UCSD-AML1 (cell line): ENCODE measurements at regions not wholly inside any gene's neighbourhood (a gene's known extent, or its start where the extent isn't known, plus 50 kb on each side); places are given as distances from the start of the nearest gene placed in this dataset.

Experiments used
- DNase-seq: peaks from one replicate; lab custom pipeline; 2025; ENCODE audit not compliant: unreplicated experiment; lab: John Stamatoyannopoulos, UW

DNA sequence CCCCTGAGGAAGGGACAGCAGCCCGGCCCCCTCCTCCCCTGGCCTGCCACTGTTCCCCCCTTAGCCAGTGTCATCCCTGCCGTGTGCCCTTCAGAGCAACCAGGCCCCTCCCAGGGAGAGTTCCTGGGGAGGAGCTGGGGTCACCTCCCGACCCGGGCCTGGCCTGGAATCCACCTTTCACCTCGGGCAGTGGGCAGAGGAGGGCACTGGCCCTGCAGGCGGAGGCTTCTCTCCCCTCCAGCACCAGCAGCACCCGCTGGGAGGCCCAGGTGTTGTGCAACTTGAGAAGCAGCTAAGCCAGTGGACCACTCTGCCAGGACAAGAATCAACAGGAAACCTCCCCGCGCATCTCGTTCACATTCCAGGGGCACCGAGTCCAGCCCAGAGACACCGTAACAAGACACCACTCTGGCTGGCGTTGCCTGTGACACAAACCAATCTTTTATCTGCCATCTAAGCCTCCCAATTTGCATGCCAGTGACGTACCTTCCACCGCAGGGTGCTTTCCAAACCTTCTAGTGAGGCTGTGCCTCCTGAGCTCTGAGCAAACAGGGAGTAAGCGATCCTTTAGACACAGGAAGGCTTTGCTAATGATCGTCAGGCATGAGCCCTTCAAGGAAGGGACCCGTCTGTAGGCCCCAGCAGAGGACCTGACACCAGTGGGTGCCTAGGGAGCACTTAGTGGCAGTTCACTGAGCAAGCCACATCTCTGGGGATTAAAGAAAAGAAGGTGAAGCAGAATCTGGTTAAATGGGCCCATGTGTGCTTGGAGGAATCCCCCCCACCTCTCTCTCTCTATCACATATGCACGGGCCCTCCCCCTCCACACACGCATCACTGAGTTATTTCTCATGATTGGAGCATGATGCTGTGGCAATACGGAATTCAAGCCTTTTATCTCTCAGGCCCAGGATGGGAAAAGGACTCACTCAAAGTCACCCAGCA lies 98.9 kb upstream of the TLE3 start:
- no peak for DNase-seq

GRCh38 chr15:70195587-70196305 lies 98.0 kb upstream of the TLE3 start:
- DNase-seq, result no peak

GRCh38 chr15:70195171-70195570 lies 97.5 kb upstream of the TLE3 start:
- DNase-seq, result no peak

DNA sequence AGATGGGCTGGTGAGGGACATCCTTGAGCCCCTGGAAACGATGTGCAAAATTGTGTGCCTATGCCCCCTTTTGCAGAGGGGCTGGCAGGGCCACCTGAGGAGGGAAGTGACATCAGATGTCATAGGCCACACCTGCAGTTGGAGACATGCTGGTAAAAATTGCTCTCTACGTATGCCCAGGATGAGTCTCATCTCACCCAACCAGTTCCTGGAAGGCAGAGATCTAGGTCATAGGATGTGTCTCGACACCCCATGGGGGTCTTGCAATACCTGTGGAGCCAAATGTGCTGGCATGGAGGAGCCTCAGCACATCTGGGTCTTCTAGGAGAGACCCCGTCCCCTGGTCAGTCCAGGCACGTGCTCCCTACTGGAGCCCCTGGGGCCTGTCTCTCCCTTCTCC lies 96.5 kb upstream of the TLE3 start:
- DNase-seq, result no peak

DNA sequence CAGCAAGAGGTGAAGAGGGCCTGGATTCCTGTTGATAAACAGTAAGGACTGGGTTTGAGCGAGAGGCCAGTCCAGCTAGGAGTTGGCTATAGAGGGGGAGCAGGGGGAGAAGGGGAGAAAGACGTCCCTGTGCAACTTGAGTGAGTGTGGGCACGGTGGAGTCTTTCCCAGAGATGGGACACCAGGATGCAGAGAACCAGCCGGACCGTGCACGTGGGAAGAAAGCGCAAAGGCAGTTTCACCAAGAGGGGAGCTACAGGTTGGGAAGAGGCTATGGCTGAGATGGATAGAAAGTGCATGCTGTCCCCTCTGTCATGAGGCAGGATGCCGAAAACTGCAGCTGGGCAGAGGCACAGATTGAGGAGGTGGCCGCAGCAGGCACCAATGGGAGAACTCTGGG lies 96.0 kb upstream of the TLE3 start:
- no peak for DNase-seq

DNA sequence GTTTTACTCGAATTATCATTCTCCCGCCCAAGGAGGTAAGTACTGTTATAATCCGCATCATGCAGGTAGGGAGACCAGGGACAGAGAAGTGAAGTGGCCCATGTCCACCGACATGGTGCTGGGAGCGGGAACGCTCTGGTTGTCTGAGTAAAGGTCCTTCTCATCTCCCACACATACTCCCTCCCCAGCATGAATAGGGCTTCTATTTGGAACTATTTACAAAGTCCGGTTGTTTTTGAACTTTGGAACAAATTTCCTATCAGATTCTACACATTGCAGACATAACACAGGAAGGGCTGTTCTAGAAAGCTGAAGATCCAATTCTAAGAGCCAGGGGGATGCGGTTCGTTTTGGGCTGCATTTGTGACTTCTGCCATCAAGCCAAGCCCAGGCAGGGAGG lies 94.8 kb upstream of the TLE3 start:
- no peak for DNase-seq

DNA sequence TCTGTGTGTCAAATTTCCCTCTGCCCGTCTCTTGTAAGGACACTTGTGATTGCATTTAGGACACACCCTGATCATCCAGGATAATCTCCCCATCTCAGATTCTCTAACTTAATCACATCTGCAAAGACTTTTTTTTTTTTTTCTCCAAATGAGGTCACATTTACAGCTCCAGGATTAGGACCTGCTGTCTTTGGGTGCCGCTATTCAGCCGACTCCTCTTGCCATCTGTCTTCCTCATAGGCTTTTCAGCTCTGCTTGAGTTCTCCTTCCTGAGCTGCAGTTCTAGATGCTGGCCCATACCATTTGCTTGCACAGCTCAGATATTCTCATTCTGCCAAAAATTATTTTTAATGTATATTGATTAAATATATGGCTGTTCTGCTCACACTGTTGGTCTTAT lies 94.3 kb upstream of the TLE3 start:
- DNase-seq, result no peak

DNA sequence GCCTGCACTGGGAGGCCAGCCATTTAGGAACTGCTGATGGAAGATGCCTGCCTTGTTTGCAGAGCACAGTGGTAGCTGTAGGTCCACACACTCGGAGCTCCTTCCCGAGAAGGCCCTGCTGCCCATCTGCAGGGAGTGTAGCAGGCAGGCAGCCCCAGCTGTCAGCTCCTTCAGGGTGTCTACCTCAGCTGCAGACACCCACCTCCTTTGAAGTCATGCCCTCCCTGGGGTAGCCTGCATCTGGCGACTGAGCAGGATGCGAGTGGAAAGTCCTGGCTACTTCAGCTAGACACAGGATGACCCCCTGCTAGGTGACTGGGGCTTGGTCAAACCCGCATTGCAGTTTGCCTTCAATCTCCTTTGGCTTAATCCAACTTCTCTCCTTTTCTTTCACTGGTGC lies 93.2 kb upstream of the TLE3 start:
- DNase-seq, result no peak

DNA sequence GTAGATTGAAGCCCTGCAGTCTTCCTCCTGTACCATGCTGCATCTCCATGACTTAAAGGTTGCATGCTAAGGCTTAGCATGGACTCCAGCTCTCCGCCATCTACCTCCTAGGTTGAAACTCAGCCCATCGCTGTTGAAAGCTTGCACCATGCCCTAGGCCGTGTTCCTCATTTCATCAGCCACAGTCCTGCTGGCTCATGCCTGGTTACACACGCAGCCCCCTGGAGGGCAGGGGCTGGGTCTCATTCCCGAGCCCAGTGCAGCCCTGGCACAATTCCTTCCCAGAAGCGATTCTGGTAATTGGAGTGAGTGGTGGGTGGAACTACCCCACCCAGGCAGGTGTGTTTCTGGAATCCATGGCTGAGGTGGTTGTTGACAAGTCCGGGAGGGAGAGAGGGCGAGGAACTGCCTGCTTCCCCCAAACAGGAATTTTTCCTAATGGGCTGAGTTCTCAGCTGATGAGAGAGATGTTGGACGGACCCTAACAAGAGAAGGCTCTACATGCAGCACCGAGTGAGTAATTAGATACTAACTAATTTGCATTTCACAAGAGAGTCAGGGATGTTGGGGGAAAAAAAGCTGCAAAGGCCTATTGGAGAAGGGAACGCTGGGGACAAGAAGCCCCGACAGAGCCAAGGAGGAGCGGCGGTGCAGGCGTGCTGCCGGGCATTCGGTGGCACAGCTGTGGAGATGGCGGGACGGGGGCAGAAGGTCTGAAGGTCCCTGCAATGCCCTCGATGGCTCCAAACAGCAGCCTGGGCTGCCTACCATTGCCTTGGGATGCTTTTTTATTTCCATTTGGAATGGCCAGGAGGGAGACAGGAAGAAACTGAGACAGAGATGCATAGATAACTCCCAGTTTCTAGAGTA lies 92.3 kb upstream of the TLE3 start:
- no peak for DNase-seq

- DNase-seq, result no peak
These were observed 90.6 kb upstream of the TLE3 start for GRCh38 chr15:70188286-70188685.

GRCh38 chr15:70187331-70187730 lies 89.6 kb upstream of the TLE3 start:
- no peak for DNase-seq

- DNase-seq, result no peak
These were observed 88.4 kb upstream of the TLE3 start for GRCh38 chr15:70186152-70186551.

DNA sequence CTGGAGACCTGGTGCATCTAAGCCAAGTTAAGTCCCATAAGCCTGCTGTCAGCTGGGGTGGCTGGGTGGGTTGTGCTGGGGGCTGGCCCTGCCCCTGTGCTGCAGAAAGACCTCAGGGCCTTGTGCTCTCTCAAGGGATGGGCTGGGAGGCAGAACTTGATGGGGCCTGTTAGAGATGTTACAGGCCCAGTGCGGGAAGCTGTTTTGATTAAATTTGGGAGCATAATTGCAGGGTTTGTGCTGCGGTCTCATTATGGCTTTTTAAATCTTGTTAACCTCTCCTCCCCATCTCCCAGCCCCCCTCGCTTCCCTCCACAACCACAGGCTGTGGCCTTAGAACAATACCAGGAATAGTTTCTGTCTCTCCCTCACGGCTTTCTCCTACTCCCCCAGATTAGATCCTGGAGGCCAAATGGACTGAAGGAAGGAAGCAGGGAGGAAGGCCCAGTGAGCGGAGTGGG lies 87.6 kb upstream of the TLE3 start:
- DNase-seq, result peak; percentile 33

- peak; percentile 27 for DNase-seq
These were observed 85.4 kb upstream of the TLE3 start for GRCh38 chr15:70182858-70183695.

DNA sequence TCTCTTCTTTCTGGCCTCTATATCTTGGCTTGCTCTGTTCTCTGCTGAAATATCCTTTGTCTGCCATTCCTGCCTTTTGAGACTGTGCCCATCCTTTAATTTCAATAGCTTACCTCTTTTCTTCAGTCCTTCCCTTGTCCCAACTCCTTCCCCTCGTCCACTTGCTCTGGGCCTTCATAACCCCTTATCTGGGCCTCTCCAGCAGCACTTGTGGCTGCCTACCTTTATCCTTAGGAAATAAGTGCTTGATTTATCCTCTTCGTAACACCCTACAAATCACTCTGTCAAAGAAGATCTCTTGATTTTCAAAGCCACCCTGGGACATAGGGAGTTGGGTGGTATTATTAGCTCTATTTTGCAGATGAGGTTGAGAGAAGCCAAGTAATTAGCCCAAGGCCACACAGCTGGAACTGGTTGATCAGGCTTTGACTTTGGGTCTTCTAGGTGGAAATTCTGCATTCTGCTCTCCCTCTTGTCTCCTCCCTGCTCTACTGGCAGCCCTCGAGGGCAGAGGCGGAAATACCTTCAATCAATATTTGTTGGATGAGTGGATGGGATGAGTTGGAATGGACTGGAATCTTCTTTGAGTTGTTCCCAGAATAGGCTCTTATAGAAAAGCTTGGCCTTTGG lies 84.0 kb upstream of the TLE3 start:
- no peak for DNase-seq

DNA sequence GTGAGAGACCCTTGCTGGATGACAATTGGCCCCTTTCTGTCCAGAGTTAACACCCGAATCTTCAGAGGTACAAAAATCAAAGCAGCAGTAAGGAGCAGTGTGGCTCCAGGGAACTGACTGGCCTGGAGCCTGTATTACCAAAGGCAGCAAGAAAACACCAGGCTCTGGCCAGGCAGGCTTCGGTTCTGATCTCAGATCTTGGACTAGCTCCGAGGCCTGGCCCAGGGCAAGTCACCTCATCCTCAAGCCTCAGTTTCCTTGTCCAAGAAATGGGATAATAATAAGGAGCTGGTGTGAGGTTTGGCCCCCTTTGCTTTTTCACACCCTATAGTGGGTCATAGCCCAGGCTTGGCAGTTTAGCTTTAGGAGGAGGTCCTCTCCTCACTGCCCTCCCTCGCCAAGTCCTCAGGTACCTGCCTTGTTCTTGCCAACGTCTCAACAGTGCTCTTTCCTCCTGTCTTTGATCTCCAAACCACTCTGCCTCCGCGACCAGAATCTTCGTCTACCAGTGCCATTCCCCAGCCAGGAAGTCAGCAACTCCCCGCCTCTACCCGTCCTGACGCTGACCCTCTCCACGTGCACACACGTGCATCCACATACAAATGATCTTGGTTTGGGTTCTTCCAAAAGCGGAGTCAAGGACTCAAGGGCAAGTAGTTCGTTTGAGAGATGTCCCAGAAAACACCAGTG lies 82.6 kb upstream of the TLE3 start:
- DNase-seq, result no peak

- no peak for DNase-seq
These were observed 81.7 kb upstream of the TLE3 start for GRCh38 chr15:70179309-70179892.

DNA sequence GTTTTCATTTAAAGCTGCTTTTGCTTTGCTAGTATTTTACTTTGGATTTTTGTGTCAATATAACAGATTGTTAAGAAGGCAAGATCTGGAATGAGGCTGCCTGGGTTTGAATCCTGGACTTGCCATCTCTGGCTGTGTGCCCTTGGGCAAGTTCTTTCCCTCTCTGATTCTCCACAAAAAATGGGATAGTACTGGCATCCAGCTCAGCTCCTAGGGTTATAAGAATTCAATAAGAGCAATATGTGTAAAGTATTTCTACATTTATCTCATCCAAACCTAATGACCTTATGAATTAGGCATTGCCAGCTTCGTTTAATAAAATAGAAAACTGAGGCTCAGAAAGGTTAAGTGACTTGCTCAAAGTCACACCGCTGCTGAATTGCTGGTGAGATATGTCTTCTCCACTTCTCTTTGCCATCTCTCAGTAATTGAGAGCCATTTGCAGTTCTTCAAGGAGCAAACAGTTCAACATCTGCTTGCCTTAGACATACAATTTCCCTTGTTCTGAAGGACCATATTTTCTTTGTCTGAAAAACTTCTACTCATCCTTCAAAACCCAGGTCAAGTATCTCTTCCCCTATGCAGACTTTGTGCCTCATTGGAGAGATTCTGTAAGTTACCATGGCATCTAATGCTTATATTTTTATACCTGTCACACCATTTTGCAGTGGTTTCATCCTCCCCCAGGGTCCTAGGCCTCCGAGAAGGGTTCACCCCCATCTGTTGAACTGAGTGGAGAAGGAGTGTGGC lies 80.8 kb upstream of the TLE3 start:
- no peak for DNase-seq
